Parathyroid adenoma (tissue), 2 donors: ENCODE measurements at regions not wholly inside any gene's neighbourhood (a gene's known extent, or its start where the extent isn't known, plus 50 kb on each side); places are given as distances from the start of the nearest gene placed in this dataset.

Source experiments
- H2AFZ ChIP-seq: fragments of 300-600 bp; sonication (generic); one replicate; pipeline ENCODE4 v1.7.0; 2017; ENCODE audit warnings: antibody characterized with exemption, mild to moderate bottlenecking
- H3K27ac ChIP-seq: fragments of 300-600 bp; sonication (generic); one replicate; pipeline ENCODE4 v1.7.0; 2017
- H3K27me3 ChIP-seq: fragments of 300-600 bp; sonication (generic); one replicate; pipeline ENCODE4 v1.7.0; 2017; ENCODE audit warnings: low read length; ENCODE audit not compliant: control insufficient read depth, insufficient read depth
- H3K36me3 ChIP-seq: fragments of 300-600 bp; sonication (generic); one replicate; pipeline ENCODE4 v1.7.0; 2017; ENCODE audit warnings: low read length; ENCODE audit not compliant: control insufficient read depth, insufficient read depth
- H3K4me1 ChIP-seq: fragments of 300-600 bp; sonication (generic); one replicate; pipeline ENCODE4 v1.7.0; 2017; ENCODE audit warnings: control low read depth
- H3K4me2 ChIP-seq: fragments of 300-600 bp; sonication (generic); one replicate; pipeline ENCODE4 v1.7.0; 2017; ENCODE audit warnings: low read length
- H3K4me3 ChIP-seq: fragments of 300-600 bp; sonication (generic); one replicate; pipeline ENCODE4 v1.7.0; 2017; ENCODE audit warnings: low read depth, low read length
- H3K79me2 ChIP-seq: fragments of 300-600 bp; sonication (generic); one replicate; pipeline ENCODE4 v1.7.0; 2017; ENCODE audit warnings: control low read depth
- H3K9ac ChIP-seq: fragments of 300-600 bp; sonication (generic); one replicate; pipeline ENCODE4 v1.7.0; 2017; ENCODE audit warnings: mild to moderate bottlenecking
- H3K9me3 ChIP-seq: fragments of 300-600 bp; sonication (generic); one replicate; pipeline ENCODE4 v1.7.0; 2017; ENCODE audit warnings: low read length; ENCODE audit not compliant: control insufficient read depth
- CTCF ChIP-seq: fragments of 300-600 bp; sonication (generic); IDR thresholded peaks from one replicate; pipeline ENCODE4 v1.7.0; 2017; ENCODE audit warnings: antibody characterized with exemption, mild to moderate bottlenecking
- donor health status: primary hyperparathyroidism.

GRCh38 chr5:56290378-56291078 is 57.4 kb upstream of the ANKRD55 start:
- H3K36me3 ChIP-seq, result no peaks in the 10 kb centered on the region
- no peaks in the 10 kb centered on the region for H3K79me2 ChIP-seq
- H3K4me1 ChIP-seq, result no peaks in the 10 kb centered on the region
- no peaks in the 10 kb centered on the region for H3K27me3 ChIP-seq
- no peak overlapping the region for H3K4me3 ChIP-seq
- no peak overlapping the region for H3K27ac ChIP-seq
- no peak overlapping the region for H3K9ac ChIP-seq
- H2AFZ ChIP-seq, result no peak overlapping the region
- no peak overlapping the region for H3K4me2 ChIP-seq
- no peak for TF ChIP-seq CTCF
- H3K9me3 ChIP-seq, result no peaks in the 10 kb centered on the region

GRCh38 chr5:56289602-56289987 is 56.5 kb upstream of the ANKRD55 start:
- H3K79me2 ChIP-seq, result no peaks in the 10 kb centered on the region
- no peaks in the 10 kb centered on the region for H3K9me3 ChIP-seq
- no peak overlapping the region for H3K4me2 ChIP-seq
- no peaks in the 10 kb centered on the region for H3K4me1 ChIP-seq
- H3K9ac ChIP-seq, result no peak overlapping the region
- no peak overlapping the region for H3K4me3 ChIP-seq
- no peaks in the 10 kb centered on the region for H3K36me3 ChIP-seq
- no peak overlapping the region for H3K27ac ChIP-seq
- H3K27me3 ChIP-seq, result no peaks in the 10 kb centered on the region
- no peak for TF ChIP-seq CTCF
- H2AFZ ChIP-seq, result no peak overlapping the region

GRCh38 chr5:56288873-56289601 is 55.9 kb upstream of the ANKRD55 start:
- H3K36me3 ChIP-seq, result no peaks in the 10 kb centered on the region
- TF ChIP-seq CTCF, result no peak
- H3K9ac ChIP-seq, result no peak overlapping the region
- no peak overlapping the region for H3K4me2 ChIP-seq
- H2AFZ ChIP-seq, result no peak overlapping the region
- H3K79me2 ChIP-seq, result no peaks in the 10 kb centered on the region
- H3K9me3 ChIP-seq, result no peaks in the 10 kb centered on the region
- H3K27ac ChIP-seq, result no peak overlapping the region
- no peaks in the 10 kb centered on the region for H3K4me1 ChIP-seq
- no peaks in the 10 kb centered on the region for H3K27me3 ChIP-seq
- no peak overlapping the region for H3K4me3 ChIP-seq

GRCh38 chr5:56286015-56286884 is 53.1 kb upstream of the ANKRD55 start:
- Histone ChIP-seq H3K4me1 (no peaks in the 10 kb centered on the region), H3K9me3 (no peaks in the 10 kb centered on the region), H2AFZ (no peak overlapping the region), H3K79me2 (no peaks in the 10 kb centered on the region), H3K27me3 (no peaks in the 10 kb centered on the region), H3K9ac (no peak overlapping the region), H3K27ac (no peak overlapping the region), H3K36me3 (no peaks in the 10 kb centered on the region), H3K4me3 (no peak overlapping the region), H3K4me2 (no peak overlapping the region)
- TF ChIP-seq CTCF, result no peak
